ENCODE measurements at regions not wholly inside any gene's neighbourhood (a gene's known extent, or its start where the extent isn't known, plus 50 kb on each side); places are given as distances from the start of the nearest gene placed in this dataset.

GRCh38 chr15:93413745-93414144 lies 324.7 kb upstream of the RGMA start:
- TF ChIP-seq ELF1 (IDR thresholded peaks at IDR 0.05; ENCODE audit: borderline replicate concordance, low read depth) (no peak), EZH2 (IDR thresholded peaks at IDR 0.05) (no peak), RAD21 (IDR thresholded peaks at IDR 0.05; ENCODE audit: low read depth) (no peak), EZH2phosphoT487 (IDR thresholded peaks at IDR 0.05; ENCODE audit: borderline replicate concordance) (no peak), POLR2A (IDR thresholded peaks at IDR 0.05; ENCODE audit: borderline replicate concordance, extremely low read depth, insufficient read depth, insufficient read length) (no peak), POLR2AphosphoS5 (IDR thresholded peaks at IDR 0.05; ENCODE audit: low read depth, low read length) (no peak), ATF3 (IDR thresholded peaks at IDR 0.05) (no peak), YY1 (IDR thresholded peaks at IDR 0.05; ENCODE audit: extremely low read depth, insufficient replicate concordance, low read depth, low read length) (no peak), REST (IDR thresholded peaks at IDR 0.05; ENCODE audit: low read depth) (no peak), TCF7L2 (IDR thresholded peaks at IDR 0.05; ENCODE audit: borderline replicate concordance, extremely low read depth, insufficient read depth, insufficient read length) (no peak), SRF (IDR thresholded peaks at IDR 0.05; ENCODE audit: low read depth) (no peak), ZBTB33 (IDR thresholded peaks at IDR 0.05; ENCODE audit: extremely low read depth, insufficient replicate concordance, low read length) (no peak)
- TF ChIP-seq, protein P1, sequence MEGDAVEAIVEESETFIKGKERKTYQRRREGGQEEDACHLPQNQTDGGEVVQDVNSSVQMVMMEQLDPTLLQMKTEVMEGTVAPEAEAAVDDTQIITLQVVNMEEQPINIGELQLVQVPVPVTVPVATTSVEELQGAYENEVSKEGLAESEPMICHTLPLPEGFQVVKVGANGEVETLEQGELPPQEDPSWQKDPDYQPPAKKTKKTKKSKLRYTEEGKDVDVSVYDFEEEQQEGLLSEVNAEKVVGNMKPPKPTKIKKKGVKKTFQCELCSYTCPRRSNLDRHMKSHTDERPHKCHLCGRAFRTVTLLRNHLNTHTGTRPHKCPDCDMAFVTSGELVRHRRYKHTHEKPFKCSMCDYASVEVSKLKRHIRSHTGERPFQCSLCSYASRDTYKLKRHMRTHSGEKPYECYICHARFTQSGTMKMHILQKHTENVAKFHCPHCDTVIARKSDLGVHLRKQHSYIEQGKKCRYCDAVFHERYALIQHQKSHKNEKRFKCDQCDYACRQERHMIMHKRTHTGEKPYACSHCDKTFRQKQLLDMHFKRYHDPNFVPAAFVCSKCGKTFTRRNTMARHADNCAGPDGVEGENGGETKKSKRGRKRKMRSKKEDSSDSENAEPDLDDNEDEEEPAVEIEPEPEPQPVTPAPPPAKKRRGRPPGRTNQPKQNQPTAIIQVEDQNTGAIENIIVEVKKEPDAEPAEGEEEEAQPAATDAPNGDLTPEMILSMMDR (IDR thresholded peaks at IDR 0.05 in 2 of 3, conservative IDR thresholded peaks at IDR 0.05 in 1 of 3; ENCODE audit: borderline replicate concordance in 1 of 3, insufficient read depth in 1 of 3, low read depth in 2 of 3, low read length in 2 of 3): no peak
- TF ChIP-seq, protein P2, sequence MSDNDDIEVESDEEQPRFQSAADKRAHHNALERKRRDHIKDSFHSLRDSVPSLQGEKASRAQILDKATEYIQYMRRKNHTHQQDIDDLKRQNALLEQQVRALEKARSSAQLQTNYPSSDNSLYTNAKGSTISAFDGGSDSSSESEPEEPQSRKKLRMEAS (IDR thresholded peaks at IDR 0.05): no peak
